ENCODE measurements at regions not wholly inside any gene's neighbourhood (a gene's known extent, or its start where the extent isn't known, plus 50 kb on each side); places are given as distances from the start of the nearest gene placed in this dataset.
"Not testable (repeated sequence)": the region's sequence is repeated elsewhere in the genome, so short reads cannot be mapped to it uniquely, and the experiment has no call there.

- Histone ChIP-seq H3K9me3 (no peaks in the 10 kb centered on the region), H3K4me1 (no peaks in the 10 kb centered on the region), H3K27ac (no peak overlapping the region), H3K27me3 (no peaks in the 10 kb centered on the region), H3K4me3 (no peak overlapping the region), H3K36me3 (no peaks in the 10 kb centered on the region)
- no peak for DNase-seq
- TF ChIP-seq CTCF (IDR thresholded peaks at IDR 0.05) (no peak), POLR2A (IDR thresholded peaks at IDR 0.05) (no peak)
Measured at GRCh38 chr20:5667705-5668528, 57.1 kb upstream of the GPCPD1 start.

GRCh38 chr20:5665417-5665816 lies 54.6 kb upstream of the GPCPD1 start:
- Histone ChIP-seq H3K4me1 (no peaks in the 10 kb centered on the region), H3K36me3 (no peaks in the 10 kb centered on the region), H3K4me3 (no peak overlapping the region), H3K9me3 (no peaks in the 10 kb centered on the region), H3K27me3 (no peaks in the 10 kb centered on the region), H3K27ac (no peak overlapping the region)
- no peak for TF ChIP-seq POLR2A (IDR thresholded peaks at IDR 0.05)
- TF ChIP-seq CTCF (IDR thresholded peaks at IDR 0.05): no peak
- no peak for DNase-seq

GRCh38 chr20:5663396-5663795 lies 52.6 kb upstream of the GPCPD1 start:
- Histone ChIP-seq H3K36me3 (no peaks in the 10 kb centered on the region), H3K4me3 (no peak overlapping the region), H3K27ac (no peak overlapping the region), H3K9me3 (no peaks in the 10 kb centered on the region), H3K27me3 (no peaks in the 10 kb centered on the region), H3K4me1 (peaks cover 0 to 11% (median 0%) of the 10 kb centered on the region in 4 donors)
- DNase-seq: no peak
- TF ChIP-seq CTCF (IDR thresholded peaks at IDR 0.05) (no peak), POLR2A (IDR thresholded peaks at IDR 0.05) (no peak)

GRCh38 chr20:5662769-5663168 lies 52.0 kb upstream of the GPCPD1 start:
- Histone ChIP-seq H3K27me3 (no peaks in the 10 kb centered on the region), H3K4me1 (peaks cover 0 to 17% (median 0%) of the 10 kb centered on the region in 4 donors), H3K4me3 (no peak overlapping the region), H3K9me3 (no peaks in the 10 kb centered on the region), H3K36me3 (no peaks in the 10 kb centered on the region), H3K27ac (no peak overlapping the region)
- DNase-seq: no peak
- no peak for TF ChIP-seq POLR2A (IDR thresholded peaks at IDR 0.05)
- no peak for TF ChIP-seq CTCF (IDR thresholded peaks at IDR 0.05)

GRCh38 chr20:5660756-5661155 lies 50.0 kb upstream of the GPCPD1 start:
- H3K27me3 ChIP-seq, H3K4me3 ChIP-seq, DNase-seq, H3K9me3 ChIP-seq, H3K27ac ChIP-seq, H3K36me3 ChIP-seq: not testable (repeated sequence)
- H3K4me1 ChIP-seq: peaks cover 0 to 36% (median 5%) of the 10 kb centered on the region in 4 donors

All from Peyer's patch (tissue), 4 donors.